K562 (cell line): ENCODE measurements at regions not wholly inside any gene's neighbourhood (a gene's known extent, or its start where the extent isn't known, plus 50 kb on each side); places are given as distances from the start of the nearest gene placed in this dataset.

Experiments used
- ATAC-seq: fragments of 200-7000 bp; cut with Tn5 transposase; 3 replicates; pipeline ENCODE4 v1.9.1; 2020; ENCODE audit warnings: moderate library complexity
- BruUV-seq: library from RNA; stranded (reverse); fragments of 400-500 nt; replicated peaks from 2 replicates; lab custom pipeline; 2021; lab: Mats Ljungman, UMichigan
- CTCF ChIA-PET: fragments of 300-600 bp; formaldehyde crosslinking; extraction: SDS; loops from one replicate; lab custom pipeline; 2021; ENCODE audit warnings: low intra/inter-chr PET ratio; lab: Yijun Ruan, JAX
- POLR2A ChIA-PET: fragments of 300-600, 350-650 bp; sonication (Branson Sonifier 250); formaldehyde crosslinking; extraction: SDS; loops from one replicate; lab custom pipeline; 2021; ENCODE audit warnings: antibody characterized with exemption, inconsistent platforms; lab: Yijun Ruan, JAX
- DNase-seq, 4 experiments: peaks; one replicate each; pipeline versions ENCODE4 v3.0.0 to v3.0.0-alpha.2; 2011 to 2018; ENCODE audit warnings: low spot score in 3 of 4, mixed read lengths in 3 of 4; ENCODE audit errors: extremely low read depth in 1 of 4
- FAIRE-seq: peaks from 2 replicates; lab custom pipeline; 2011; peaks lifted over from hg19 to GRCh38; lab: Jason Lieb, UNC
- H2AFZ ChIP-seq: 2 replicates; pipeline ENCODE4 v1.6.0; 2011; ENCODE audit warnings: low read depth, low read length, control low read depth, inconsistent platforms
- H3K27ac ChIP-seq: fragments of 200-600 bp; 3 replicates; pipeline ENCODE4 v1.8.0; 2011; ENCODE audit warnings: low read depth, mild to moderate bottlenecking, control low read depth, inconsistent platforms, low read length, moderate library complexity, mixed read lengths; ENCODE audit errors: extremely low read depth
- H3K27me3 ChIP-seq, 2 experiments: fragments of 300-600 bp in 1 of 2; 2 replicates in 1 of 2; 3 replicates in 1 of 2; pipeline versions ENCODE4 v1.6.0 to v1.8.0; 2011; ENCODE audit warnings: inconsistent platforms in 2 of 2, low read length in 2 of 2, mild to moderate bottlenecking in 1 of 2, mixed read lengths in 1 of 2, moderate library complexity in 1 of 2; ENCODE audit not compliant: control insufficient read depth in 2 of 2, insufficient read depth in 2 of 2
- H3K36me3 ChIP-seq: fragments of 300-600 bp; 3 replicates; pipeline ENCODE4 v1.8.0; 2011; ENCODE audit warnings: mild to moderate bottlenecking, low read length, inconsistent platforms; ENCODE audit not compliant: control insufficient read depth, insufficient read depth
- H3K4me1 ChIP-seq, 2 experiments: fragments of 200-600 bp in 1 of 2; replicated peaks in 1 of 2; 2 replicates in 1 of 2; 3 replicates in 1 of 2; pipeline versions ENCODE4 v1.5.1 to v1.8.0; 2011; ENCODE audit warnings: inconsistent platforms in 2 of 2, low read length in 2 of 2, mild to moderate bottlenecking in 1 of 2, mixed read lengths in 1 of 2, moderate library complexity in 1 of 2; ENCODE audit not compliant: control insufficient read depth in 2 of 2, insufficient read depth in 2 of 2
- H3K4me2 ChIP-seq: 2 replicates; pipeline ENCODE4 v1.6.1; 2011; ENCODE audit warnings: low read length, control low read depth, inconsistent platforms, mixed read lengths; ENCODE audit not compliant: insufficient read depth
- H3K4me3 ChIP-seq: fragments of 200-600 bp; sonication (generic), shearing (Covaris generic); 2 replicates; pipeline ENCODE4 v1.5.1; 2016; ENCODE audit warnings: control low read depth, inconsistent platforms
- H3K79me2 ChIP-seq: fragments of 200-600 bp; 3 replicates; pipeline ENCODE4 v1.8.0; 2011; ENCODE audit warnings: low read length, inconsistent platforms; ENCODE audit not compliant: control insufficient read depth, insufficient read depth
- H3K9ac ChIP-seq, 2 experiments: 2 replicates each; pipeline versions ENCODE4 v1.6.0 to v1.6.1; 2011; ENCODE audit warnings: low read depth in 2 of 2, low read length in 2 of 2, control low read depth in 1 of 2, inconsistent platforms in 1 of 2, mild to moderate bottlenecking in 1 of 2, mixed read lengths in 1 of 2; ENCODE audit not compliant: insufficient read depth in 1 of 2
- H3K9me1 ChIP-seq: one replicate; pipeline ENCODE4 v1.6.0; 2011; ENCODE audit warnings: inconsistent platforms, mild to moderate bottlenecking, low read length, moderate library complexity; ENCODE audit not compliant: control insufficient read depth, insufficient read depth
- H3K9me3 ChIP-seq: replicated peaks from 2 replicates; pipeline ENCODE4 v1.5.1; 2011; ENCODE audit warnings: low read depth, low read length, inconsistent platforms; ENCODE audit not compliant: control insufficient read depth, insufficient read depth
- H4K20me1 ChIP-seq: replicated peaks from 2 replicates; pipeline ENCODE4 v1.6.1; 2011; ENCODE audit warnings: low read length, inconsistent platforms, mixed read lengths; ENCODE audit not compliant: control insufficient read depth, insufficient read depth
- ARID1B ChIP-seq: fragments of 450-650 bp; IDR thresholded peaks from 2 replicates; pipeline ENCODE4 v1.6.1; 2016; ENCODE audit warnings: antibody characterized with exemption, mild to moderate bottlenecking, inconsistent platforms
- ARID2 ChIP-seq: fragments of 450-650 bp; IDR thresholded peaks from 2 replicates; pipeline ENCODE4 v1.6.1; 2017; ENCODE audit warnings: antibody characterized with exemption, mild to moderate bottlenecking
- CBFA2T3 ChIP-seq: fragments of 450-650 bp; IDR thresholded peaks from 2 replicates; pipeline ENCODE4 v1.6.1; 2017
- CUX1 ChIP-seq: fragments of 200-800 bp; sonication (Bioruptor generic); IDR thresholded peaks from 2 replicates; pipeline ENCODE4 v1.6.1; 2016; ENCODE audit warnings: missing genetic modification characterization, missing compliant biosample characterization
- ETV1 ChIP-seq: fragments of 450-650 bp; conservative IDR thresholded peaks from 2 replicates; pipeline ENCODE4 v1.6.1; 2016; ENCODE audit warnings: missing genetic modification characterization, control low read depth, low read depth, missing compliant biosample characterization
- GABPA ChIP-seq: fragments of 200-800 bp; sonication (Bioruptor generic); conservative IDR thresholded peaks from 2 replicates; pipeline ENCODE4 v1.6.1; 2016; ENCODE audit warnings: low read depth, missing genetic modification characterization, missing compliant biosample characterization
- LARP7 ChIP-seq: fragments of 450-650 bp; IDR thresholded peaks from 2 replicates; pipeline ENCODE4 v1.6.1; 2016
- MEIS2 ChIP-seq: fragments of 450-650 bp; IDR thresholded peaks from 2 replicates; pipeline ENCODE4 v1.6.1; 2014; ENCODE audit warnings: mild to moderate bottlenecking; ENCODE audit not compliant: partially characterized antibody
- NCOR1 ChIP-seq: fragments of 450-650 bp; IDR thresholded peaks from 2 replicates; pipeline ENCODE4 v1.6.1; 2016; ENCODE audit warnings: mild to moderate bottlenecking, moderate library complexity
- PBX2 ChIP-seq, 2 experiments: IDR thresholded peaks in 1 of 2; conservative IDR thresholded peaks in 1 of 2; 2 replicates each; pipeline ENCODE4 v1.6.1; 2016; ENCODE audit warnings: low read depth in 2 of 2, mild to moderate bottlenecking in 1 of 2, missing compliant biosample characterization in 1 of 2, missing genetic modification characterization in 1 of 2, moderate library complexity in 1 of 2
- WGBS: fragments of 100-300 bp; shearing (Covaris generic); methylation state at CpG from one replicate; pipeline ENCODE4 v1.1.6; 2016; ENCODE audit warnings: low coverage, mixed read lengths; ENCODE audit not compliant: insufficient coverage; ENCODE audit errors: missing lambda C conversion rate; 5-methylcytosine and 5-hydroxymethylcytosine counted together
- in situ Hi-C: fragments of 300-500 bp; cut with MboI; formaldehyde crosslinking; loops from 4 replicates; pipeline ENCODE4 v1.15.0; 2018; ENCODE audit warnings: inconsistent platforms, mixed read lengths
- intact Hi-C: fragments of 100-400 bp; cut with micrococcal nuclease; formaldehyde crosslinking; loops from 2 replicates; pipeline ENCODE4 v1.14.2; 2022
- TF ChIP-seq, protein P1 (sequence below): fragments of 450-650 bp; IDR thresholded peaks from 2 replicates; pipeline ENCODE4 v1.6.1; 2016
- TF ChIP-seq, protein P2 (sequence below): fragments of 450-650 bp; formaldehyde crosslinking; IDR thresholded peaks from 2 replicates; pipeline ENCODE4 v1.4.0; 2020; ENCODE audit warnings: mild to moderate bottlenecking, moderate library complexity

DNA sequence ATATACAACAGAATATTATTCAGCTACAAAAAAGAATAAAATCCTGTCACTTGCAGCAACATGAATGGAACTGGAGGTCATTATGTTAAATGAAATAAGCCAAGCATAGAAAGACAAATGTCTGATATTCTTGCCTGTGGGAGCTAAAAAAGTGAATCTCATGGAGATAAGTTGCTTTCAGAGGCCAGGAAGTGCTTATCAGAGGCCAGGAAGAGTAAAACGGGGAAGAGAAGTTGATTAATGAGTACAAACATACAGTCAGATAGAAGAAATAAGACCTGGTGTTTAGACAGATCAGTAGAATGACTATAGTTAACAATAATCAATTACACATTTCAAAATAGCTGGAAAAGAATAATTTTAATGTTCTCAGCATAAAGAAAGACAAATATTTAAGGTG lies 54.4 kb upstream of the CPHXL start:
- FAIRE-seq: no peak
- no TSS peak for BruUV-seq
- Histone ChIP-seq H4K20me1 (no peaks in the 10 kb centered on the region), H3K79me2 (no peaks in the 10 kb centered on the region), H3K27ac (no peak overlapping the region), H3K9me1 (no peaks in the 10 kb centered on the region), H2AFZ (no peak overlapping the region), H3K9ac (no peak overlapping the region), H3K4me3 (no peak overlapping the region), H3K27me3 (0 out of 5 replicates have a peak, but pooled peaks cover 0 to 2% of the 10 kb centered on the region in 2 experiments), H3K9me3 (no peaks in the 10 kb centered on the region), H3K4me1 (peaks cover 0 to 3% of the 10 kb centered on the region in 2 experiments; a peak in 1 of 5 replicates), H3K4me2 (peak overlapping the region; percentile 3; the same call in 1 of the 2 replicates), H3K36me3 (no peaks in the 10 kb centered on the region)
- WGBS: 0% methylated on average over 1 of the region's 1 CpG
- no peak for ATAC-seq
- in situ Hi-C loops (loop anchor here (10.0 kb wide), 1 partner anchor 874 kb away; no protein-coding TSS in a partner anchor), intact Hi-C loops (no loop called here)
- peak in 1 of 4 experiments; percentile 23 for DNase-seq
- ChIA-PET CTCF (no interaction called here), POLR2A (no interaction called here)
- TF ChIP-seq CUX1 (CRISPR knock-in tag) (no peak), PBX2 (CRISPR knock-in tag; IDR thresholded peaks at IDR 0.05; ENCODE audit: low read depth) (no peak), PBX2 (tag; conservative IDR thresholded peaks at IDR 0.05; ENCODE audit: low read depth) (peak; percentile 78), ARID1B (peak; percentile 59), NCOR1 (0 out of 2 replicates have a peak, but pooled peaks have one; percentile 7), CBFA2T3 (peak; percentile 50), MEIS2 (peak; percentile 85), ARID2 (no peak), GABPA (tag) (peak; percentile 26; the same call in 1 of the 2 replicates), ETV1 (tag) (peak; percentile 57; the same call in 1 of the 2 replicates), LARP7 (no peak)
- TF ChIP-seq, protein P1, sequence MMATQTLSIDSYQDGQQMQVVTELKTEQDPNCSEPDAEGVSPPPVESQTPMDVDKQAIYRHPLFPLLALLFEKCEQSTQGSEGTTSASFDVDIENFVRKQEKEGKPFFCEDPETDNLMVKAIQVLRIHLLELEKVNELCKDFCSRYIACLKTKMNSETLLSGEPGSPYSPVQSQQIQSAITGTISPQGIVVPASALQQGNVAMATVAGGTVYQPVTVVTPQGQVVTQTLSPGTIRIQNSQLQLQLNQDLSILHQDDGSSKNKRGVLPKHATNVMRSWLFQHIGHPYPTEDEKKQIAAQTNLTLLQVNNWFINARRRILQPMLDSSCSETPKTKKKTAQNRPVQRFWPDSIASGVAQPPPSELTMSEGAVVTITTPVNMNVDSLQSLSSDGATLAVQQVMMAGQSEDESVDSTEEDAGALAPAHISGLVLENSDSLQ: peak; percentile 69
- TF ChIP-seq, protein P2, sequence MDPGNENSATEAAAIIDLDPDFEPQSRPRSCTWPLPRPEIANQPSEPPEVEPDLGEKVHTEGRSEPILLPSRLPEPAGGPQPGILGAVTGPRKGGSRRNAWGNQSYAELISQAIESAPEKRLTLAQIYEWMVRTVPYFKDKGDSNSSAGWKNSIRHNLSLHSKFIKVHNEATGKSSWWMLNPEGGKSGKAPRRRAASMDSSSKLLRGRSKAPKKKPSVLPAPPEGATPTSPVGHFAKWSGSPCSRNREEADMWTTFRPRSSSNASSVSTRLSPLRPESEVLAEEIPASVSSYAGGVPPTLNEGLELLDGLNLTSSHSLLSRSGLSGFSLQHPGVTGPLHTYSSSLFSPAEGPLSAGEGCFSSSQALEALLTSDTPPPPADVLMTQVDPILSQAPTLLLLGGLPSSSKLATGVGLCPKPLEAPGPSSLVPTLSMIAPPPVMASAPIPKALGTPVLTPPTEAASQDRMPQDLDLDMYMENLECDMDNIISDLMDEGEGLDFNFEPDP: no peak
